HG02885 (cell line): ENCODE measurements at regions not wholly inside any gene's neighbourhood (a gene's known extent, or its start where the extent isn't known, plus 50 kb on each side); places are given as distances from the start of the nearest gene placed in this dataset.
"Not testable (repeated sequence)": the region's sequence is repeated elsewhere in the genome, so short reads cannot be mapped to it uniquely, and the experiment has no call there.

ENCODE experiments used
- ATAC-seq: cut with Tn5 transposase; IDR thresholded peaks from one replicate; pipeline ENCODE4 v1.9.1; 2021; ENCODE audit warnings: mild to moderate bottlenecking; ENCODE audit not compliant: unreplicated experiment, poor library complexity

GRCh38 chr1:53398576-53399365, 60.4 kb upstream of the DMRTB1 start:
- ATAC-seq = no peak

- ATAC-seq = not testable (repeated sequence)
These were observed 59.6 kb upstream of the DMRTB1 start for GRCh38 chr1:53399370-53400133.

GRCh38 chr1:53400761-53401674, 58.2 kb upstream of the DMRTB1 start:
- ATAC-seq = no peak

DNA sequence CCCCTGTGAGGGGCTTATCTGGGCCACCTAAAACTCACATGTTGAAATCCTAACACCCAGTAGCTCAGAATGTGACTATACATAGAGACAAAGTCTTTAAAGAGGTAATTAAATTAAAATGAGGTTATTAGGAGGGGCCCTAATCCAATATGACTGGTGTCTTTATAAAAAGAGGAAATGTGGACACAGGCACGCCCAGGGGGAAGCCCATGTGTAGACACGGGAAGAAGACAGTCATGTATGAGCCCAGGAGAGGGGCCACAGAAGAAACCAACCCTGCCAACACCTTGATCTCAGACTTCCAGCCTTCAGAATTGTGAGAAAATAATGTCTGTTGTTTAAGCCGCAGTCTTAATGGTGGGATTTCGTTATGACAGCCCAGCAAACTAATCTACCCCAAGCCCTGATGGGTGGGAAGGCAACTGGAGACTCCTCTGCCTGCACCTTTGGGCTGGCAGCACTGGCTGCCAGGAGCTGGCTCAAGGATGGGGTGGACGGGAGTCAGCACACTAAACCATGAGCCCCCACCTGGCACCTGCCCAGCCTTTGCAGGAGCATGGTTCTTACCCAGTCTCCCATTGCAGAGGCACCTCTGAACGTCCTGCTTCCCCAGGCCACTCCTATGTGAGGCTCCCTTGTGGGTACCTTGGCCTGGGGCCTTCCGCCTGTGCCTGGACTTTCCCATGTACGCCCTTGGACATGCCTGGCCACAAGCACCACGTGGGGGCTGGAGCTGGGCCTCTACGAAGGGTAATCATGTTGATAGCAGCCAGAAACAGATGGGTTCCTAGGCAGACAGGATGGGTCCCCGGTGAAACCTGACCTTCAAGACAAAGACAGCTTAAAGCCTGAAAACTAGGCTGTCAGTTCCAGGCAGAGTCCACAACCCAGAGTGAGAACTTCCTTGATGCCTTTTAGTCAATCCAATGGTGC, 57.1 kb upstream of the DMRTB1 start:
- no peak for ATAC-seq

- ATAC-seq = no peak
These were observed 56.1 kb upstream of the DMRTB1 start for GRCh38 chr1:53402891-53403655.

DNA sequence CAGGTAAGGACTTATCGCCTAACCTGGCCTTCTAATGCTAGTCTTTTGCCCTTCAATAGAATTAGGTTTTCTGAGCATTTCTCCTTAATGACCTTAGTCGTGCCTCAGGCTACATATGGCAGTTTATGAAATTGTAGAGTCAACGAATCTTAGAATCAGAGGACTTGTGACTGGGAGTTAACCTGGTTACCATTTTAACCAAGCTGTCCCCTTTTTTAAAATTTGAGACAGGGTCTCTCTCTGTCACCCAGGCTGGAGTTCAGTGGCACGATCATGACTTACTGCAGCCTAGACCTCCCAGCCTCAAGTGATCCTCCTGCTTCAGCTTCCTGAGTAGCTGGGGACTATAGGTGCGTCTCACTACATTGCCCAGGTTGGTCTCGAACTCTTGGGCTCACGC, 53.5 kb upstream of the DMRTB1 start:
- ATAC-seq = no peak

DNA sequence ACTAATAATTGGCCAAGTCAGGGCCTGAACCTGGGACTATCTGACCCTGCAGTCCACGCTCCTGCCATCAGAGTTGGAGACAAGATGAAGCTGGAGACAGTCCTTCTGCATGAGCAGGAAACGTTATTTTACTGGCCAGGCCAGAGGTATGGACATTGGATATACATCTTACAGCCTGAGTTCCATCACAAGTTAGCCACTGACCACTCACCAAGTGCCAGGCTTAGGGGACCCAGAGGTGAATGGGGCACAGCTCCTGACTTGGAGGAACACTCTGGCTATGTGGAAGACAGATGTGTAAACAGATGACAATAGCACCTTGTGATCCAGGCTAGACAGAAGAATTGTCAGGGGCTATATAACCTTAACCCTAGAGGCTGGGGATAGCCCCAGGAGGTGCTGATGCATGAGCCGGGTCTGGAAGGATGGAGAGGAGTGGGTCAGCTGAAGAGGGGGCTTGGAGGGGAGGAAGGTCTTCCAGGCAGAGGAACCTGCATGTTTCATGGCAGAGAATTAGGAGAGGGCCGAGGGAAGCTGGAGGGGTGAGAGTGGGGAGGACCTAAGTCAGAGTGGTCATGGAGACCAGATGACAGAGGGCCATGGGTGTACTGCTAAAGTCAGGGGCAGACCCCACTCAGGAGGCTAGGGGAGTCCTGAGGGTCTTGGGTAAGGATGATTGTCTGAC, 52.5 kb upstream of the DMRTB1 start:
- no peak for ATAC-seq

- no peak for ATAC-seq
These were observed 51.0 kb upstream of the DMRTB1 start for GRCh38 chr1:53408013-53408754.

- ATAC-seq = no peak
These were observed 50.5 kb upstream of the DMRTB1 start for GRCh38 chr1:53408755-53409129.

- ATAC-seq = no peak
These were observed 50.0 kb upstream of the DMRTB1 start for GRCh38 chr1:53409233-53409632.
